H1 (cell line): ENCODE measurements at regions not wholly inside any gene's neighbourhood (a gene's known extent, or its start where the extent isn't known, plus 50 kb on each side); places are given as distances from the start of the nearest gene placed in this dataset.

Experiments used
- CTCF ChIA-PET: fragments of 300-600 bp; sonication (Branson Sonifier 250); formaldehyde crosslinking; loops from one replicate; lab custom pipeline; 2021; ENCODE audit not compliant: partially characterized antibody; lab: Charles Lee
- POLR2A ChIA-PET: fragments of 300-600 bp; sonication (Branson Sonifier 250); formaldehyde crosslinking; loops from one replicate; lab custom pipeline; 2021; ENCODE audit warnings: inconsistent platforms; ENCODE audit not compliant: partially characterized antibody; lab: Charles Lee
- DNase-seq, 2 experiments: peaks; one replicate each; pipeline versions ENCODE4 v3.0.0 to v3.0.0-alpha.2; 2010 to 2022; ENCODE audit warnings: low spot score in 2 of 2, low read depth in 1 of 2, mixed read lengths in 1 of 2
- FAIRE-seq: peaks from 2 replicates; lab custom pipeline; 2011; peaks lifted over from hg19 to GRCh38; lab: Jason Lieb, UNC
- H2AFZ ChIP-seq: 2 replicates; pipeline ENCODE4 v1.8.1; 2012; ENCODE audit warnings: low read length, inconsistent platforms
- H2AK5ac ChIP-seq: 2 replicates; pipeline ENCODE4 v1.6.1; 2013; ENCODE audit warnings: low read depth, low read length
- H2BK120ac ChIP-seq: replicated peaks from 2 replicates; pipeline ENCODE3; 2013; ENCODE audit warnings: low read depth, low read length, inconsistent platforms
- H2BK12ac ChIP-seq: 2 replicates; pipeline ENCODE4 v1.6.1; 2013; ENCODE audit warnings: low read depth, low read length
- H2BK15ac ChIP-seq: 2 replicates; pipeline ENCODE4 v1.6.1; 2013; ENCODE audit warnings: low read length
- H2BK20ac ChIP-seq: 2 replicates; pipeline ENCODE4 v1.6.1; 2013; ENCODE audit warnings: low read length
- H2BK5ac ChIP-seq: 2 replicates; pipeline ENCODE4 v1.6.1; 2013; ENCODE audit warnings: low read depth, low read length
- H3K14ac ChIP-seq: 2 replicates; pipeline ENCODE4 v1.6.1; 2013; ENCODE audit warnings: inconsistent platforms; ENCODE audit not compliant: insufficient read length
- H3K18ac ChIP-seq: 2 replicates; pipeline ENCODE4 v1.6.1; 2013; ENCODE audit warnings: low read length; ENCODE audit errors: extremely low read depth
- H3K23ac ChIP-seq: 2 replicates; pipeline ENCODE4 v1.6.1; 2013; ENCODE audit warnings: inconsistent platforms; ENCODE audit not compliant: insufficient read length
- H3K23me2 ChIP-seq: 2 replicates; pipeline ENCODE4 v1.6.1; 2013; ENCODE audit warnings: low read depth, low read length
- H3K27ac ChIP-seq: 2 replicates; pipeline ENCODE4 v1.6.1; 2011; ENCODE audit warnings: low read depth, low read length, inconsistent platforms
- H3K27me3 ChIP-seq, 4 experiments: replicated peaks in 1 of 4; 1 replicate in 1 of 4; 2 replicates in 3 of 4; pipeline versions ENCODE4 v1.6.1 to v1.8.1; 2011 to 2013; ENCODE audit warnings: low read length in 3 of 4, mild to moderate bottlenecking in 3 of 4, inconsistent platforms in 2 of 4, mixed read lengths in 2 of 4, moderate library complexity in 1 of 4; ENCODE audit not compliant: control insufficient read depth in 3 of 4, insufficient read depth in 3 of 4; ENCODE audit errors: extremely low read depth in 1 of 4
- H3K36me3 ChIP-seq, 4 experiments: 2 replicates each; pipeline versions ENCODE4 v1.6.1 to v1.8.1; 2011 to 2013; ENCODE audit warnings: mild to moderate bottlenecking in 4 of 4, low read length in 3 of 4, moderate library complexity in 2 of 4, control low read depth in 1 of 4, inconsistent platforms in 1 of 4; ENCODE audit not compliant: insufficient read depth in 4 of 4, control insufficient read depth in 2 of 4
- H3K4ac ChIP-seq: replicated peaks from 2 replicates; pipeline ENCODE3; 2013; ENCODE audit warnings: low read length, low read depth, mixed read lengths, inconsistent platforms; ENCODE audit not compliant: insufficient read length
- H3K4me1 ChIP-seq, 4 experiments: replicated peaks in 1 of 4; 1 replicate in 1 of 4; 2 replicates in 3 of 4; pipeline versions ENCODE4 v1.6.1 to v1.8.1; 2011 to 2013; ENCODE audit warnings: low read length in 3 of 4, inconsistent platforms in 2 of 4, mixed read lengths in 1 of 4; ENCODE audit not compliant: insufficient read depth in 4 of 4, control insufficient read depth in 3 of 4
- H3K4me2 ChIP-seq, 2 experiments: 2 replicates each; pipeline versions ENCODE4 v1.6.1 to v1.8.1; 2011 to 2013; ENCODE audit warnings: low read depth in 2 of 2, low read length in 2 of 2, control low read depth in 1 of 2, inconsistent platforms in 1 of 2, mild to moderate bottlenecking in 1 of 2; ENCODE audit not compliant: insufficient read depth in 1 of 2
- H3K4me3 ChIP-seq, 4 experiments: fragments of 200-600, 300-600 bp in 1 of 4; sonication (generic), shearing (Covaris generic), sonication (Bioruptor Twin) in 1 of 4; 2 replicates each; pipeline versions ENCODE4 v1.5.1 to v1.8.1; 2011 to 2016; ENCODE audit warnings: low read length in 4 of 4, low read depth in 3 of 4, control low read depth in 2 of 4, inconsistent platforms in 2 of 4, mild to moderate bottlenecking in 2 of 4, mixed read lengths in 1 of 4, moderate library complexity in 1 of 4; ENCODE audit not compliant: insufficient read depth in 2 of 4; ENCODE audit errors: extremely low read depth in 1 of 4
- H3K56ac ChIP-seq: replicated peaks from 2 replicates; pipeline ENCODE3; 2013; ENCODE audit warnings: low read depth, mild to moderate bottlenecking, mixed read lengths, low read length, inconsistent platforms; ENCODE audit not compliant: insufficient read length
- H3K79me1 ChIP-seq: 2 replicates; pipeline ENCODE4 v1.6.1; 2013; ENCODE audit warnings: low read depth, low read length, control low read depth
- H3K79me2 ChIP-seq, 2 experiments: 2 replicates each; pipeline versions ENCODE4 v1.6.1 to v1.8.1; 2012 to 2013; ENCODE audit warnings: low read length in 2 of 2, mild to moderate bottlenecking in 2 of 2, inconsistent platforms in 1 of 2; ENCODE audit not compliant: insufficient read depth in 2 of 2, control insufficient read depth in 1 of 2
- H3K9ac ChIP-seq, 4 experiments: replicated peaks in 1 of 4; 1 replicate in 1 of 4; 2 replicates in 3 of 4; pipeline versions ENCODE4 v1.6.1 to v1.8.1; 2011 to 2013; ENCODE audit warnings: low read depth in 3 of 4, low read length in 3 of 4, control low read depth in 2 of 4, mild to moderate bottlenecking in 2 of 4, moderate library complexity in 2 of 4, inconsistent platforms in 1 of 4; ENCODE audit errors: extremely low read depth in 1 of 4
- H3K9me3 ChIP-seq, 2 experiments: 2 replicates each; pipeline versions ENCODE4 v1.6.1 to v1.8.1; 2012 to 2013; ENCODE audit warnings: mild to moderate bottlenecking in 2 of 2, moderate library complexity in 2 of 2, control low read depth in 1 of 2, inconsistent platforms in 1 of 2, low read depth in 1 of 2, low read length in 1 of 2, mixed read lengths in 1 of 2; ENCODE audit not compliant: insufficient read depth in 2 of 2
- H4K20me1 ChIP-seq, 2 experiments: replicated peaks in 1 of 2; 2 replicates each; pipeline versions ENCODE3 to v1.8.1; 2011 to 2013; ENCODE audit warnings: inconsistent platforms in 2 of 2, low read length in 2 of 2, mild to moderate bottlenecking in 1 of 2; ENCODE audit not compliant: insufficient read depth in 2 of 2, control insufficient read depth in 1 of 2
- H4K5ac ChIP-seq: 2 replicates; pipeline ENCODE4 v1.6.1; 2013; ENCODE audit warnings: low read length, low read depth, mixed read lengths, inconsistent platforms; ENCODE audit not compliant: insufficient read length
- H4K8ac ChIP-seq: 2 replicates; pipeline ENCODE4 v1.8.0; 2013; ENCODE audit warnings: mild to moderate bottlenecking, moderate library complexity, low read length, inconsistent platforms; ENCODE audit not compliant: insufficient read depth; ENCODE audit errors: extremely low read depth
- H4K91ac ChIP-seq: replicated peaks from 2 replicates; pipeline ENCODE3; 2013; ENCODE audit warnings: low read length, mixed read lengths, inconsistent platforms; ENCODE audit not compliant: insufficient read length
- E2F6 ChIP-seq: IDR thresholded peaks from 2 replicates; pipeline ENCODE4 v1.6.1; 2012; ENCODE audit warnings: inconsistent platforms
- EP300 ChIP-seq, 2 experiments: IDR thresholded peaks; 1 replicate in 1 of 2; 2 replicates in 1 of 2; pipeline ENCODE4 v1.6.1; 2011 to 2012; ENCODE audit warnings: low read depth in 2 of 2, low read length in 2 of 2, mild to moderate bottlenecking in 2 of 2, borderline replicate concordance in 1 of 2, inconsistent platforms in 1 of 2, moderate library complexity in 1 of 2
- NRF1 ChIP-seq: IDR thresholded peaks from 2 replicates; pipeline ENCODE4 v1.6.1; 2011; ENCODE audit warnings: mild to moderate bottlenecking, low read depth, low read length, improper control_type of control experiment
- TEAD4 ChIP-seq: IDR thresholded peaks from 2 replicates; pipeline ENCODE4 v1.6.1; 2012; ENCODE audit warnings: low read depth, low read length, inconsistent platforms, mixed read lengths
- WGBS, 2 experiments: shearing (Covaris generic) in 1 of 2; methylation state at CpG; one replicate each; pipeline versions ENCODE4 v1.1.6 to v1.1.7; 2013 to 2015; ENCODE audit warnings: low lambda C conversion rate in 2 of 2, mixed read lengths in 2 of 2, inconsistent platforms in 1 of 2, low coverage in 1 of 2, missing lambda C conversion rate in 1 of 2; ENCODE audit not compliant: insufficient replicate concordance in 2 of 2, insufficient coverage in 1 of 2, insufficient read length in 1 of 2; ENCODE audit errors: extremely low coverage in 1 of 2, missing lambda C conversion rate in 1 of 2; 5-methylcytosine and 5-hydroxymethylcytosine counted together

DNA sequence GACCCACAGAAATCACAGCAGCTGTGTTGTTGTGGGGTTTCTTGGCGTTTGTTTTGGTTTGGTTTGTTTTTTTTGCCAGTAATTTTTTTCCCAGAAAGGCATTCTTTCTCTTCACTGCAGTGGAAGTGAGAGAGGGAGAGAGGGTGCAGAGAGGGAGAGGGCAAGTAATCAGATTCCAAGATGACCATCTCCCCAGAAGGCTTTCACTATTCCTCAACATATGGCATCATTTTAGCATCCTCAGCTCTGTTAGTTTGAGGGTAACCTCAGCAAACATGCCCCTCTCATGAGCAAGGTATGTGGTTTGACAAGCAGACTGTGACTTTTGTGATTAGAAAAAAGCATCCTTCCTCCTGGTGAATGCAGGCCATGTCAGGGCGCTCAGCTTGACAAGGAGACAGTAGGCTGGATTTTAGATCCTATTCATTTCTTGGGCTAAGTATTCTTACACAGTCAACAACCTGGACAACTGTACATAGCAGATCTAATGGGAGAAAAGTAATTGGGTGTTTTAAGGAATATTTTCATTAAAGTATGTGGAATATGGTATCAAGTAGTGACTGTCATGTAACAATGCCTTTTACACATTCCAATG, 86.3 kb upstream of the PIK3CG start:
- no peaks in the 10 kb centered on the region for H3K23me2 ChIP-seq
- no peaks in the 10 kb centered on the region for H3K9me3 ChIP-seq
- H3K56ac ChIP-seq = no peak overlapping the region
- no peak overlapping the region for H3K4me2 ChIP-seq
- no peak overlapping the region for H2AK5ac ChIP-seq
- peaks cover 0 to 3% (median 0%) of the 10 kb centered on the region in 4 experiments; a peak in 1 of 7 replicates for H3K4me1 ChIP-seq
- POLR2A ChIA-PET = no interaction called here
- H3K79me2 ChIP-seq = no peaks in the 10 kb centered on the region
- no peak overlapping the region for H3K23ac ChIP-seq
- no peak overlapping the region for H3K4me3 ChIP-seq
- TF ChIP-seq TEAD4 (no peak), NRF1 (no peak), E2F6 (no peak), EP300 (IDR thresholded peaks at IDR 0.05; ENCODE audit: borderline replicate concordance in 1 of 2, low read depth in 2 of 2, low read length in 2 of 2) (no peak)
- TF ChIP-seq, all 59 proteins: peak for 0
- 96% methylated on average over 2 of the region's 2 CpGs; no CpG with 5 or more reads in 1 of the 2 experiments for WGBS, 2 experiments
- Histone ChIP-seq H3K4ac (no peak overlapping the region), H2BK20ac (no peak overlapping the region), H3K36me3 (no peaks in the 10 kb centered on the region; a peak in 1 of 8 replicates), H3K14ac (no peak overlapping the region), H2BK120ac (no peak overlapping the region), H4K91ac (no peak overlapping the region), H3K9ac (no peak overlapping the region), H2BK5ac (no peak overlapping the region), H4K8ac (no peak overlapping the region), H4K5ac (no peak overlapping the region), H3K79me1 (no peaks in the 10 kb centered on the region), H2BK15ac (no peak overlapping the region), H2BK12ac (no peak overlapping the region), H2AFZ (no peak overlapping the region), H3K27me3 (no peaks in the 10 kb centered on the region), H3K27ac (no peak overlapping the region), H4K20me1 (no peaks in the 10 kb centered on the region), H3K18ac (no peak overlapping the region)
- FAIRE-seq (no peak), DNase-seq (no peak)
- CTCF ChIA-PET = interaction anchor here (0.7 to 1.6 kb wide), 7 partner anchors 8 to 602 kb away, joined by 3 to 7 read pairs (median 4); partner anchors contain the start of gene CCDC71L
